WI38 (cell line): ENCODE measurements at regions not wholly inside any gene's neighbourhood (a gene's known extent, or its start where the extent isn't known, plus 50 kb on each side); places are given as distances from the start of the nearest gene placed in this dataset.

Experiments used
- H3K4me3 ChIP-seq: 2 replicates; pipeline ENCODE4 v1.5.1; 2011; ENCODE audit warnings: low read depth, mild to moderate bottlenecking, control low read depth, low read length
- CTCF ChIP-seq: IDR thresholded peaks from 2 replicates; pipeline ENCODE4 v1.5.1; 2012; ENCODE audit warnings: low read depth, mild to moderate bottlenecking, control low read depth, low read length

- no peak overlapping the region for H3K4me3 ChIP-seq
Observed at GRCh38 chr10:108450280-108450679, 1285.8 kb upstream of the SORCS1 start.

GRCh38 chr10:108445746-108446145 is 1281.2 kb upstream of the SORCS1 start:
- TF ChIP-seq CTCF, result no peak
- no peak overlapping the region for H3K4me3 ChIP-seq

More at GRCh38 chr10:108450280-108450679, 1285.8 kb upstream of the SORCS1 start:
- TF ChIP-seq CTCF, result no peak

GRCh38 chr10:108443636-108444035 is 1279.1 kb upstream of the SORCS1 start:
- TF ChIP-seq CTCF, result no peak

GRCh38 chr10:108439397-108439796 is 1274.9 kb upstream of the SORCS1 start:
- H3K4me3 ChIP-seq, result no peak overlapping the region
- no peak for TF ChIP-seq CTCF

More at GRCh38 chr10:108443636-108444035, 1279.1 kb upstream of the SORCS1 start:
- no peak overlapping the region for H3K4me3 ChIP-seq

- TF ChIP-seq CTCF, result no peak
- H3K4me3 ChIP-seq, result no peak overlapping the region
Observed at GRCh38 chr10:108436096-108436495, 1271.6 kb upstream of the SORCS1 start.

GRCh38 chr10:108434559-108435252 is 1270.2 kb upstream of the SORCS1 start:
- TF ChIP-seq CTCF, result no peak
- H3K4me3 ChIP-seq, result no peak overlapping the region

- no peak for TF ChIP-seq CTCF
- H3K4me3 ChIP-seq, result no peak overlapping the region
Observed at GRCh38 chr10:108427146-108427545, 1262.6 kb upstream of the SORCS1 start.
